ENCODE measurements at regions not wholly inside any gene's neighbourhood (a gene's known extent, or its start where the extent isn't known, plus 50 kb on each side); places are given as distances from the start of the nearest gene placed in this dataset.

DNA sequence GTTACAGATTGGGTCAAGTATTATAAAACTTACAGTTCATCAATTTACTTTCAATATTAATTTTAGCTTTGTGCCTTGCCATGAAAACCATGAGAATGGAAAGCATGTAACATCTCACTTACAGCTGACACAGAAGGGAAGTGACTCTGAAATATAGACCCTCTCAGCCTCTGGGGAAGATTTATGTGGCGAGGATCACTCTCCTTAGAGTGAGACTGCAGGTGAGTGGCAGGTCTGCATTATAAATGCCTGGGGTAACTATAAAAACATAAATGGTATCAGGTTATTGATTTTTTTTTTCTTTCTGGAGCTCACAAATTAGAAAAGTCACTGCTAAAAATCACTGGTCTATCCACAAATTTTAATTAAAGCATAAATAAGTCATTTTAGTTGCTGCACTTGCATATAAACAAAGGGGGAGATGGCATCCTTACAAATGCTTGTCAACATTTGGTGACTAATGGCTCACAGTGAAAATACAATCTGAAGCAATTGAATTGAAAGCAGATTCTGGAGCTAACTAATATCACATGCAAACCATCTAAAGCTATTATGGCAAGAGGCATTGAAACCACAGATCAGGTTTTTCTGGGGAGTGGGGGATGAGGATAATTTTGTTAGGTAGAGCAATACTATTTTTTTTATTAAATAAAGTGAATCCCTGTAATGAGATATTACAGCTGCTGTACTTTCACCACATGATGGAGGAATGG is 200.9 kb downstream of the TM2D1 start:
- no peak for DNase-seq (ENCODE audit: low read depth)

DNA sequence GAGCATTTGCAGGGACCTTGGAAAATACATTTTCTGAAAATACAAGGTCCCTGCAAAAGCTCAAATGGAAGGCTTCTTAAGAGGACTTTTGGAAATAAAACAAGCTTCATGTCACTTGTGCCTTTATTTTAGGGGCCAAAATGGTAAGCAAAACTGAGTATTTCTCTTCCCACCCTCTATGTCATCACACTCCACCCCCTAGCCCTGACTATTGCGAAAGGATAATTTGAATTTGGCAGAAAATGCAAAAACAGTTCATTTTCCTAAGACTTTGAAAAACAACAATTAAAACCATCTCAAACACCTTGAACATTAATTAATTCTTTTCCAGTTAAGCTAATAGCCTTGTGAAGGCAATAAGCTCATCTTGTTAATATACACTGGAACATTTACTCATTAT is 201.7 kb downstream of the TM2D1 start:
- no peak for DNase-seq (ENCODE audit: low read depth)

DNA sequence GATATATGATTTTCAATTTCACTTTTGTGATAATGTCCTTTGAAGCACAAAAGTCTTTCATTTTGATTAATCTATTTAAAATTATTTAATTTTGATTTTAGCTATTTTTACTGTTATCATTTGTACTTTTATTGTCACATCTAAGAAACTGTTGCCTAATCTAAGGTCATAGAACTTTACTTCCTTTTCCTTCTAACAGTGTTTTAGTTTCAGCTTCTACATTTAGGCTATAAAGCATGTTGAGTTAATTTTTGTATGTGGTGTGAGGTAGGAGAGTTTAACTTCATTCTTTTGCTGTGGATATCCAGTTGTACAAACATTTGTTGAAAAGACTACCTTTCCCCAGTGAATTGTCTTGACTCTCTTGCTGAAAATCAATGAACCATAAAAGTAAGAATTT is 204.5 kb downstream of the TM2D1 start:
- no peak for DNase-seq (ENCODE audit: low read depth)

DNA sequence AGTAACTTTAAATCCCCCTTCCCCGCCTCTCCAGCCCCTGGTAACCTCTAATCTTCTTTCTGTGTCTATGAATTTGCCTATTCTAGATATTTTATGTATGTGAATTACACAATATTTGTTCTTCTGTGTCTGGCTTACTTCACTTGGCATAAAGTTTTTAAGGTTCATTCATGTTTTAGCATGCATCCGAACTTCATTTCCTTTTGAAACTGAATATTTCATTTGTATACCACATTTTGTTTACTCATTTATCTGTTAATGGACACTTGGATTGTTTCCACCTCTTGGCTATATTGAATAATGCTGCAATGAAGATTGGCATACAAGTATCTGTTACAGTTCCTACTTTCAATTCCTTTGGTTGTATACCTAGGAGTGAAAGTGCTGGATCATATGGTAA is 205.3 kb downstream of the TM2D1 start:
- DNase-seq (ENCODE audit: low read depth): no peak

DNA sequence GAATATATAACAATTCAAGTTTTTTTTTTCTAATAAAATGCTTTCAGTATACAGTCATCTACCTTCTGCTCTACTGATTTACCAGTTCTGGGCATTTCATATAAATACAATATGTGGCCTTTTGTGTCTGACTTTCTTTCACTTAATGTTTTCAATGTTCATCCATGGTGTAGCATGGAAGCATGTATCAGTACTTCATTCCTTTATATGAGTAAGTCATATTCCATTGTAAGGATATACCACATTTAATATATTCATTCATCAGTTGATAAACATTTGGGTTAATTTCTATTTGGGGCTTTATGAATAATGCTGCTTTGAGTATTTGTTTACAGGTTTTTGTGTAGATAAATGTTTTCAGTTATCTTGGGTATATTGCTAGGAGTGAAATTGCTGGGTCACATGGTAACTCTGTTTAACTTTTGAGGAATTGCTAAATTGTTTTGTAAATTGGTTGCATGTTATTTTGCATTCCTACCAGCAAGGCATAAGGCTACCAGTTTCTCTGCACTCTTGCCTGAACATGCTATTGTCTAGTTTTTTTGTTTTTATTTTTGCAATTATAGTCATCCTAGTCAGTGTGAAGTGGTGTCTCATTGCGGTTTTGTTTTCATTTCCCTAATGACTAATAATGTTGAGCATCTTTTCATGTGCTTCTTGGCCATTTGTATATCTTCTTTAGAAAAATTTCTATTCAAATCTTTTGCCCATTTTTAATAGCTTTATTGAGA is 206.1 kb downstream of the TM2D1 start:
- DNase-seq (ENCODE audit: low read depth): no peak

DNA sequence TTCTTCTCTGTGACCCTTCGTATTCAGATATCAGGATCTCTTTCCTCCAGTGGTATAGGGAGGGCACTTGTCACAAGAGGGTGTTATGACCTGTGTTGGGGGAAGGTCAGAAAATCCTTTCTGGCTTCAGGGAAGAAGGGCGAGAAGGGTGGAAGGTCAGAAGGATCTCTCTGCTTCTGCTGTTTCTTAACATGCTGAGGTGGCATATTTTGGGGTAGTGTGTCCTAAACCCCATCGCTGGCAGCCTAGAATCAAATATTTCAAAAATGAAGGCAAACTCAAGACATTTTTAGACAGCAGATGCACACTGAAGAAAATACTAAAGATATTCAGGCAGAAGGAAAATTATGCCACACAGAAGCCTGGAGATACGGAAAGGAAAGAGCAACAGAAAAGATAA is 207.6 kb downstream of the TM2D1 start:
- DNase-seq (ENCODE audit: low read depth): no peak

DNA sequence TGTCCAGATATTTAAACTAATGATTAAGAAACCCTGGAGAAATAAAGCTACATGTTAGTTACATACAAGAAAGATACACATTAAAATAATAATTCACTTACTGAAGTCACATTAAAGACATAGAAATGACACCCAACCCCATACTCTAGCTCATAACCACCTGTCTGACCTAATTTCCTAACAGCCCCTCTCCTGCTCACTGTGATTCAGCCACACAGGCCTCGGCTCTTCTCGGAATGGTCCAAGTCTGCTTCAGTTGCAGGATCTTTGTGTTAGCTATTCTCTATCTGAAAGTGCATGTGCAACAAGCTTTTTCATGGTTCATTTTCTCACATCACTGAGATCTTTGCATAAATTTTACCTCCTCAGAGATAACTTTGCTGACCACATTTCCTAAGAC is 209.8 kb downstream of the TM2D1 start:
- no peak for DNase-seq (ENCODE audit: low read depth)

All from fibroblast of the conjunctiva (primary cell).